Gastrocnemius medialis (tissue), 4 donors: ENCODE measurements at regions not wholly inside any gene's neighbourhood (a gene's known extent, or its start where the extent isn't known, plus 50 kb on each side); places are given as distances from the start of the nearest gene placed in this dataset.

Experiments
- ATAC-seq, 2 donors: fragments of 150-250 bp; one replicate each; pipeline ENCODE4 v1.9.1; 2016
- DNase-seq, 2 donors: peaks; one replicate each; pipeline ENCODE4 v3.0.0-alpha.2; 2019
- H3K27ac ChIP-seq, 4 donors: fragments of 200-600 bp; sonication (generic); 1 replicate in 1 of 4; 2 replicates in 3 of 4; pipeline ENCODE4 v1.5.1; 2016 to 2018; ENCODE audit warnings: mild to moderate bottlenecking in 2 of 4, moderate library complexity in 1 of 4
- H3K27me3 ChIP-seq, 3 donors: fragments of 200-600 bp; sonication (generic) in 2 of 3; 1 replicate in 1 of 3; 2 replicates in 2 of 3; pipeline versions ENCODE4 v1.5.1 to v1.6.0; 2016 to 2019; ENCODE audit warnings: mild to moderate bottlenecking in 1 of 3, moderate library complexity in 1 of 3
- H3K36me3 ChIP-seq, 2 donors: fragments of 200-600 bp; sonication (generic) in 1 of 2; one replicate each; pipeline ENCODE4 v1.5.1; 2017 to 2018
- H3K4me1 ChIP-seq, 2 donors: fragments of 200-600 bp; sonication (generic) in 1 of 2; one replicate each; pipeline ENCODE4 v1.5.1; 2016 to 2017; ENCODE audit warnings: mild to moderate bottlenecking in 2 of 2
- H3K4me3 ChIP-seq, 4 donors: fragments of 200-600 bp; sonication (generic) in 3 of 4; 1 replicate in 1 of 4; 2 replicates in 3 of 4; pipeline ENCODE4 v1.5.1; 2016 to 2019; ENCODE audit warnings: mild to moderate bottlenecking in 2 of 4
- H3K9me3 ChIP-seq, 3 donors: fragments of 200-600 bp; sonication (generic) in 2 of 3; 1 replicate in 1 of 3; 2 replicates in 2 of 3; pipeline ENCODE4 v1.5.1; 2016 to 2019
- CTCF ChIP-seq, 5 experiments: fragments of 450-650 bp in 3 of 5; fragments of 200-600 bp in 2 of 5; sonication (generic) in 2 of 5; IDR thresholded peaks in 4 of 5; conservative IDR thresholded peaks in 1 of 5; 1 replicate in 4 of 5; 2 replicates in 1 of 5; pipeline ENCODE4 v1.5.1; 2016 to 2019; ENCODE audit warnings: antibody characterized with exemption in 5 of 5, mild to moderate bottlenecking in 3 of 5, moderate library complexity in 3 of 5
- POLR2A ChIP-seq, 2 donors: fragments of 450-650 bp; IDR thresholded peaks; one replicate each; pipeline ENCODE4 v1.6.1; 2017; ENCODE audit warnings: antibody characterized with exemption in 2 of 2, mild to moderate bottlenecking in 2 of 2, moderate library complexity in 2 of 2
- in situ Hi-C, 4 donors: fragments of 200-750 bp; cut with MboI; loops; one replicate each; pipeline versions ENCODE4 v1.15.0 to v1.8.0; 2017; ENCODE audit warnings: low sequenced_read_pairs in 4 of 4
- intact Hi-C: fragments of 100-400 bp; cut with DNase I; formaldehyde crosslinking; loops from one replicate; pipeline ENCODE4 v1.15.1; 2023; ENCODE audit warnings: low total_unique reads

GRCh38 chr16:62288990-62289629, 252.9 kb upstream of the CDH8 start:
- ATAC-seq (no peak), DNase-seq (no peak)
- Histone ChIP-seq H3K27me3 (no peaks in the 10 kb centered on the region), H3K36me3 (no peaks in the 10 kb centered on the region), H3K4me1 (no peaks in the 10 kb centered on the region), H3K27ac (no peak overlapping the region), H3K9me3 (no peaks in the 10 kb centered on the region), H3K4me3 (no peak overlapping the region)
- intact Hi-C loops, result no loop called here
- in situ Hi-C loops, result no loop called here
- TF ChIP-seq POLR2A (IDR thresholded peaks at IDR 0.05) (no peak), CTCF (IDR thresholded peaks at IDR 0.05 in 4 of 5, conservative IDR thresholded peaks at IDR 0.05 in 1 of 5) (no peak)

- ATAC-seq (no peak), DNase-seq (no peak)
- Histone ChIP-seq H3K27ac (no peak overlapping the region), H3K36me3 (no peaks in the 10 kb centered on the region), H3K27me3 (no peaks in the 10 kb centered on the region), H3K9me3 (no peaks in the 10 kb centered on the region), H3K4me1 (no peaks in the 10 kb centered on the region), H3K4me3 (no peak overlapping the region)
- in situ Hi-C loops, result no loop called here
- TF ChIP-seq CTCF (IDR thresholded peaks at IDR 0.05 in 4 of 5, conservative IDR thresholded peaks at IDR 0.05 in 1 of 5), result no peak
- no peak for TF ChIP-seq POLR2A (IDR thresholded peaks at IDR 0.05)
- intact Hi-C loops, result no loop called here
Measured at GRCh38 chr16:62280506-62280905, 244.3 kb upstream of the CDH8 start.

- intact Hi-C loops, result no loop called here
Measured at GRCh38 chr16:62277942-62278341, 241.7 kb upstream of the CDH8 start.

GRCh38 chr16:62276637-62277036, 240.4 kb upstream of the CDH8 start:
- no peaks in the 10 kb centered on the region for H3K36me3 ChIP-seq
- in situ Hi-C loops (no loop called here), intact Hi-C loops (no loop called here)
- ATAC-seq (no peak), DNase-seq (no peak)
- H3K4me1 ChIP-seq, result no peaks in the 10 kb centered on the region
- TF ChIP-seq CTCF (IDR thresholded peaks at IDR 0.05 in 4 of 5, conservative IDR thresholded peaks at IDR 0.05 in 1 of 5) (no peak), POLR2A (IDR thresholded peaks at IDR 0.05) (no peak)
- H3K4me3 ChIP-seq, result no peak overlapping the region
- no peaks in the 10 kb centered on the region for H3K9me3 ChIP-seq
- no peak overlapping the region for H3K27ac ChIP-seq
- no peaks in the 10 kb centered on the region for H3K27me3 ChIP-seq

More at GRCh38 chr16:62277942-62278341, 241.7 kb upstream of the CDH8 start:
- H3K4me1 ChIP-seq, result no peaks in the 10 kb centered on the region
- in situ Hi-C loops, result no loop called here
- H3K4me3 ChIP-seq, result no peak overlapping the region
- H3K27me3 ChIP-seq, result no peaks in the 10 kb centered on the region
- H3K36me3 ChIP-seq, result no peaks in the 10 kb centered on the region
- H3K27ac ChIP-seq, result no peak overlapping the region
- DNase-seq (no peak), ATAC-seq (no peak)
- TF ChIP-seq CTCF (IDR thresholded peaks at IDR 0.05 in 4 of 5, conservative IDR thresholded peaks at IDR 0.05 in 1 of 5) (no peak), POLR2A (IDR thresholded peaks at IDR 0.05) (no peak)
- H3K9me3 ChIP-seq, result no peaks in the 10 kb centered on the region

- Histone ChIP-seq H3K27ac (no peak overlapping the region), H3K9me3 (no peaks in the 10 kb centered on the region), H3K4me1 (no peaks in the 10 kb centered on the region), H3K36me3 (no peaks in the 10 kb centered on the region), H3K4me3 (no peak overlapping the region), H3K27me3 (no peaks in the 10 kb centered on the region)
- in situ Hi-C loops (no loop called here), intact Hi-C loops (no loop called here)
- DNase-seq, result no peak
- no peak for ATAC-seq
- TF ChIP-seq POLR2A (IDR thresholded peaks at IDR 0.05) (no peak), CTCF (IDR thresholded peaks at IDR 0.05 in 4 of 5, conservative IDR thresholded peaks at IDR 0.05 in 1 of 5) (no peak)
Measured at GRCh38 chr16:62272035-62272434, 235.8 kb upstream of the CDH8 start.
